Muscle of leg (tissue), 3 donors: ENCODE measurements at regions not wholly inside any gene's neighbourhood (a gene's known extent, or its start where the extent isn't known, plus 50 kb on each side); places are given as distances from the start of the nearest gene placed in this dataset.
"Not testable (repeated sequence)": the region's sequence is repeated elsewhere in the genome, so short reads cannot be mapped to it uniquely, and the experiment has no call there.

Experiments used
- DNase-seq: peaks from one replicate; pipeline ENCODE4 v3.0.0; 2013
- H3K27ac ChIP-seq: one replicate; pipeline ENCODE4 v1.5.1; 2013; ENCODE audit warnings: mild to moderate bottlenecking, low read length, control low read depth
- H3K27me3 ChIP-seq: one replicate; pipeline ENCODE4 v1.6.1; 2013; ENCODE audit warnings: low read length; ENCODE audit not compliant: control insufficient read depth, insufficient read depth
- H3K36me3 ChIP-seq: one replicate; pipeline ENCODE4 v1.6.1; 2013; ENCODE audit warnings: low read length; ENCODE audit not compliant: control insufficient read depth, insufficient read depth
- H3K4me1 ChIP-seq: one replicate; pipeline ENCODE4 v1.6.1; 2013; ENCODE audit warnings: low read length; ENCODE audit not compliant: control insufficient read depth, insufficient read depth
- H3K4me3 ChIP-seq: one replicate; pipeline ENCODE4 v1.5.1; 2013; ENCODE audit warnings: low read length, control low read depth
- H3K9me3 ChIP-seq: replicated peaks from 2 replicates; pipeline ENCODE4 v1.6.1; 2013; ENCODE audit warnings: low read depth, low read length; ENCODE audit not compliant: control insufficient read depth
- WGBS: methylation state at CpG from one replicate; pipeline ENCODE4 v1.1.5; 2013; ENCODE audit warnings: missing lambda C conversion rate; ENCODE audit not compliant: insufficient coverage; 5-methylcytosine and 5-hydroxymethylcytosine counted together

- no peaks in the 10 kb centered on the region for H3K4me1 ChIP-seq
- no peak overlapping the region for H3K27ac ChIP-seq
- no peak for DNase-seq
- H3K9me3 ChIP-seq, result no peaks in the 10 kb centered on the region
- H3K36me3 ChIP-seq, result no peaks in the 10 kb centered on the region
- no CpG with 5 or more reads among the region's 1 CpG for WGBS
- no peak overlapping the region for H3K4me3 ChIP-seq
- H3K27me3 ChIP-seq, result no peaks in the 10 kb centered on the region
Observed at GRCh38 chr14:86779416-86779815, 1213.6 kb downstream of the GALC start.

DNA sequence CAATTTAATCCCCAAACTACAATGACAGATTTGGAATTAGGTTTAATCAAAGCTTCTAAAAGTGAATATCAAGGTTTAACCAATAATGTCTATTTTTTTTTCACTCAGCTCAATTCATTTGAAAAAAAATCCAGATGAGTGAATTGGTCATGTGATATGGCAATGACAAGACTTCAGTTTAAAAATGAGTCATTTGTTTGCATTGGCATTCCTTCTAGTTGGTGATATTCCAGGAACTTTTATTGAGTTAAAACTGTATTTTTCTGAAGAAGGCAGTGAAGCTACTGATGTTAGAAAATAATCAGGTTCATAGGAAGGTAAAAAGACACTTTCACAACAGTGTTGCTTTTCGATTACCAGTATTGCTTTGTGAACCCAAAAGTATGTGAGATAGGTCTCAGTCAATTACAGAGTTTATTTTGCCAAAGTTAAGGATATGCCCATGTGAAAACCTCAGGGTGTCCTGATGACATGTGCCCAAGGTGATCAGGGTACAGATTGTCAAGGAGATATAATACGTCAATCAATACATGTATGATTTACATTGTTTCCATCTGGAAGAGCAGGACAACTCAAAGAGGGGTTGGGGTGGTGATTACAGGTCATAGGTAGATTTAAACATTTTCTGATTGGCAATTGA lies 1214.9 kb downstream of the GALC start:
- H3K27ac ChIP-seq, result no peak overlapping the region
- no peaks in the 10 kb centered on the region for H3K36me3 ChIP-seq
- no CpG with 5 or more reads among the region's 2 CpGs for WGBS
- no peaks in the 10 kb centered on the region for H3K9me3 ChIP-seq
- no peaks in the 10 kb centered on the region for H3K4me1 ChIP-seq
- H3K27me3 ChIP-seq, result no peaks in the 10 kb centered on the region
- no peak overlapping the region for H3K4me3 ChIP-seq
- peak; percentile 49 for DNase-seq

- 60% methylated on average over 1 of the region's 3 CpGs for WGBS
Observed at GRCh38 chr14:86775896-86776295, 1217.1 kb downstream of the GALC start.

GRCh38 chr14:86774916-86775315 lies 1218.1 kb downstream of the GALC start:
- Histone ChIP-seq H3K9me3 (no peaks in the 10 kb centered on the region), H3K4me1 (no peaks in the 10 kb centered on the region), H3K27ac (no peak overlapping the region), H3K36me3 (no peaks in the 10 kb centered on the region), H3K4me3 (no peak overlapping the region), H3K27me3 (no peaks in the 10 kb centered on the region)
- DNase-seq, result no peak
- WGBS, result 83% methylated on average over 1 of the region's 2 CpGs

More at GRCh38 chr14:86775896-86776295, 1217.1 kb downstream of the GALC start:
- not testable (repeated sequence) for H3K36me3 ChIP-seq, H3K9me3 ChIP-seq, H3K4me3 ChIP-seq, DNase-seq, H3K27me3 ChIP-seq, H3K4me1 ChIP-seq, H3K27ac ChIP-seq

GRCh38 chr14:86772075-86772474 lies 1220.9 kb downstream of the GALC start:
- no peak for DNase-seq
- Histone ChIP-seq H3K36me3 (no peaks in the 10 kb centered on the region), H3K27me3 (no peaks in the 10 kb centered on the region), H3K4me3 (no peak overlapping the region), H3K9me3 (no peaks in the 10 kb centered on the region), H3K4me1 (no peaks in the 10 kb centered on the region), H3K27ac (no peak overlapping the region)
- no CpG with 5 or more reads among the region's 1 CpG for WGBS

DNA sequence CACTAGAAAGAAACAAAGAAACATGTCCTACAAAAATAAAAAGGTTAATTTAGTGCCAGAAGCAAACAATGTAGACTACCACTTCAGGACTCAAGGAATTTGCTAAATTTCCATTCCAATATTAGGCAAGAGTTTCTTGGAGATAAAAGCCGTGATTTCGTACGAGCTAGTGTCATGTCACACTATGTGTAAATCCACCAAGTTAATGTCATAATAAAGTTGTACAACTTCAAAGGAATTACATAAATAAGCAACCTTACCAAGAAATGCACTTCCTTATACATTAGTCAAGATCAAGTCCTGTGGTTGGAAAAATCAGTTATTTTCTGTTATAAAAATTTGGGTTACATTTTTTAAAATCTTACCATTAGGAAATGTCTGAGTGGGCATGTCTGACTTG lies 1222.8 kb downstream of the GALC start:
- Histone ChIP-seq H3K4me3 (no peak overlapping the region), H3K27ac (no peak overlapping the region), H3K4me1 (no peaks in the 10 kb centered on the region), H3K36me3 (no peaks in the 10 kb centered on the region), H3K27me3 (no peaks in the 10 kb centered on the region), H3K9me3 (no peaks in the 10 kb centered on the region)
- DNase-seq, result no peak
- no CpG with 5 or more reads among the region's 3 CpGs for WGBS

DNA sequence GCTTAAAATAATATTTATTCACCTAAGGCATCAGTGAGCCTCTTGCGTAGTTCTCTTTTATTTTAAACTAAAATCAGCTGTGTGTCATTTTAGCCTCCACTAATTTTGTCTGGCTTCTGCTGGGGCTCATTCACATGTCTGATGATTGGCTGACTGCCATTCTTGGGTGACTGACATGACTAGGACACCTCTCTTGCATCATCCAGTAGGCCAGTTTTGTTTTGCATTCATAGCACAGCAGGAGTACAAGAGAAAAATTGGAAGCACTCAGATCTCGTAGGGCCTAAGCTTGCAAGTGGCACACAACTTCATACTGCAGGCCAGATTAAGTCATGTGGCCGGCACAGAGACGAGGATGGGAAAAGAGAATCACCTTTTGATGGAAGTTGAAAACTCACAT lies 1226.5 kb downstream of the GALC start:
- no peak for DNase-seq
- H3K9me3 ChIP-seq, result no peaks in the 10 kb centered on the region
- H3K27me3 ChIP-seq, result no peaks in the 10 kb centered on the region
- H3K36me3 ChIP-seq, result no peaks in the 10 kb centered on the region
- no peak overlapping the region for H3K4me3 ChIP-seq
- no peaks in the 10 kb centered on the region for H3K4me1 ChIP-seq
- H3K27ac ChIP-seq, result no peak overlapping the region
- WGBS, result 86% methylated on average over 2 of the region's 4 CpGs

- WGBS, result 100% methylated on average over 1 of the region's 6 CpGs
- DNase-seq, result no peak
- Histone ChIP-seq H3K36me3 (no peaks in the 10 kb centered on the region), H3K9me3 (no peaks in the 10 kb centered on the region), H3K27ac (no peak overlapping the region), H3K4me3 (no peak overlapping the region), H3K27me3 (no peaks in the 10 kb centered on the region), H3K4me1 (no peaks in the 10 kb centered on the region)
Observed at GRCh38 chr14:86761611-86762010, 1231.4 kb downstream of the GALC start.

DNA sequence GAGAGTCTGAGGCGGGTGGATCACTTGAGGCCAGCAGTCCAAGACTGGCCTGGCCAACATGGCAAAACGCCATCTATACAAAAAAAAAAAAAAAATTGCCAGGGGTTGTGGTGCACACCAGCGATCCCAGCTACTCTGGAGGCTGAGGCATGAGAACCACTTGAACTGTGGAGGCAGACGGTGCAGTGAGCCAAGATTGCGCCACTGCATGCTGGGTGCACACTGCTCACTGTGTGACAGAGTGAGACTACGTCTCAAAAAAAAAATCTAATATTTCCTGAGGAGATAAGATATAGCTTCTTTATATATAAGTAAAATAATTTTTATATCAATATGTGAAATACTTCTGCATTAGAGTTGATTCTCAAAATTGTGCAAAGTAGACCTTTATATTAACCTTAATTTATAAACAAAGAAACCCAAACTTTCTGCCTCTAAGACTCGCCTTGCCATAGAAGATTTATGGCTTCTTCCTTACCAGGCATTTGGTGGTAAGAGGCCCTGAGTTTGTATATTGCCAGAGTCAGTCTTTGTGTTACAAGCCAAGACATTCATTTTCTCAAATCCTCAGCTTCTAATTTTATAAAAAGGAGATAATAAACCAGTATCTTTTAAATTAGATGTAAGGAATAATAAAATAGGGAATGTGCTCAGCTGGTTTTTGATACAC lies 1226.7 kb downstream of the FLRT2 start:
- no peak overlapping the region for H3K27ac ChIP-seq
- no peak for DNase-seq
- 100% methylated on average over 1 of the region's 7 CpGs for WGBS
- peaks cover 11% of the 10 kb centered on the region for H3K9me3 ChIP-seq
- no peaks in the 10 kb centered on the region for H3K4me1 ChIP-seq
- H3K4me3 ChIP-seq, result no peak overlapping the region
- no peaks in the 10 kb centered on the region for H3K36me3 ChIP-seq
- no peaks in the 10 kb centered on the region for H3K27me3 ChIP-seq

DNA sequence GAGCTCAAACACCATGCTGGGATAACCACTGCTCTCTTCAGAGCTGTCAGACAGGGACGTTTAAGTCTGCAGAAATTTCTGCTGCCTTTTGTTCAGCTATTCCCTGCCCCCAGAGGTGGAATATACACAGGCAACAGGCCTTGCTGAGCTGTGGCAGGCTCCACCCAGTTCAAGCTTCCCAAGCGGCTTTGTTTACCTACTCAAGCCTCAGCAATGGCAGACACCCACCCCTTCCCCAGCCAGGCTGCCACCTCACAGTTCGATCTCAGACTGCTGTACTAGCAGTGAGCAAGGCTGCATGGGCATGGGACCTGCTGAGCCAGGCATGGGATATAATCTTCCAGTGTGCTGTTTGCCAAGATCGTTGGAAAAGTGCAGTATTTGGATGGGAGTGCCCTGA lies 1220.5 kb downstream of the FLRT2 start:
- WGBS, result 74% methylated on average over 4 of the region's 4 CpGs
- H3K9me3 ChIP-seq, result peaks cover 14% of the 10 kb centered on the region
- not testable (repeated sequence) for DNase-seq

DNA sequence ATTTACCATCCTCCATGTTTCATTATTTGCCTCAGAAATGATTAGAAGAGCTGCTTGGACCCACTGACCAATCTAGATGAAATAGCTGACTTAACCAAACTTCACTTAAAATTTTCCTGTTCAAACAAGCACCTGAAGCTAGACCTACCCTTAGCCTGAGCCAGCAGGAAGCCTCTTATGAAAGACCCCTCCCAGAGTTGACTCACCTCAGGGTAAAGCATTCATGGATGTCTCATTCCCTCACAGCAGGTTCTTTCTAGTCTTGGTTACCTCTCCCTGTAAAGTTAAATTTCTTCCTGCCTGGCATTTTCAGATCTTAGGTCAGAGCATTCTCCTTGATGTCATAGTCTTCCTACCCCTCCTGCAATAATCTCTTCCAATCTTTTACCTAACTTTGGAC lies 1209.8 kb downstream of the FLRT2 start:
- H3K4me1 ChIP-seq, result no peaks in the 10 kb centered on the region
- no peak overlapping the region for H3K4me3 ChIP-seq
- H3K27ac ChIP-seq, result no peak overlapping the region
- H3K27me3 ChIP-seq, result no peaks in the 10 kb centered on the region
- no peak for DNase-seq
- no peaks in the 10 kb centered on the region for H3K9me3 ChIP-seq
- H3K36me3 ChIP-seq, result no peaks in the 10 kb centered on the region

More for the DNA sequence above, 1220.5 kb downstream of the FLRT2 start:
- not testable (repeated sequence) for H3K4me3 ChIP-seq, H3K27me3 ChIP-seq, H3K27ac ChIP-seq, H3K36me3 ChIP-seq, H3K4me1 ChIP-seq
